Parathyroid adenoma (tissue), 2 donors: ENCODE measurements at regions not wholly inside any gene's neighbourhood (a gene's known extent, or its start where the extent isn't known, plus 50 kb on each side); places are given as distances from the start of the nearest gene placed in this dataset.

Source experiments
- H2AFZ ChIP-seq: fragments of 300-600 bp; sonication (generic); one replicate; pipeline ENCODE4 v1.7.0; 2017; ENCODE audit warnings: antibody characterized with exemption, mild to moderate bottlenecking
- H3K27ac ChIP-seq: fragments of 300-600 bp; sonication (generic); one replicate; pipeline ENCODE4 v1.7.0; 2017
- H3K27me3 ChIP-seq: fragments of 300-600 bp; sonication (generic); one replicate; pipeline ENCODE4 v1.7.0; 2017; ENCODE audit warnings: low read length; ENCODE audit not compliant: control insufficient read depth, insufficient read depth
- H3K36me3 ChIP-seq: fragments of 300-600 bp; sonication (generic); one replicate; pipeline ENCODE4 v1.7.0; 2017; ENCODE audit warnings: low read length; ENCODE audit not compliant: control insufficient read depth, insufficient read depth
- H3K4me1 ChIP-seq: fragments of 300-600 bp; sonication (generic); one replicate; pipeline ENCODE4 v1.7.0; 2017; ENCODE audit warnings: control low read depth
- H3K4me2 ChIP-seq: fragments of 300-600 bp; sonication (generic); one replicate; pipeline ENCODE4 v1.7.0; 2017; ENCODE audit warnings: low read length
- H3K4me3 ChIP-seq: fragments of 300-600 bp; sonication (generic); one replicate; pipeline ENCODE4 v1.7.0; 2017; ENCODE audit warnings: low read depth, low read length
- H3K79me2 ChIP-seq: fragments of 300-600 bp; sonication (generic); one replicate; pipeline ENCODE4 v1.7.0; 2017; ENCODE audit warnings: control low read depth
- H3K9ac ChIP-seq: fragments of 300-600 bp; sonication (generic); one replicate; pipeline ENCODE4 v1.7.0; 2017; ENCODE audit warnings: mild to moderate bottlenecking
- H3K9me3 ChIP-seq: fragments of 300-600 bp; sonication (generic); one replicate; pipeline ENCODE4 v1.7.0; 2017; ENCODE audit warnings: low read length; ENCODE audit not compliant: control insufficient read depth
- TF ChIP-seq, protein P1 (sequence below): fragments of 300-600 bp; sonication (generic); IDR thresholded peaks from one replicate; pipeline ENCODE4 v1.7.0; 2017; ENCODE audit warnings: antibody characterized with exemption, mild to moderate bottlenecking
- donor health status: primary hyperparathyroidism.

DNA sequence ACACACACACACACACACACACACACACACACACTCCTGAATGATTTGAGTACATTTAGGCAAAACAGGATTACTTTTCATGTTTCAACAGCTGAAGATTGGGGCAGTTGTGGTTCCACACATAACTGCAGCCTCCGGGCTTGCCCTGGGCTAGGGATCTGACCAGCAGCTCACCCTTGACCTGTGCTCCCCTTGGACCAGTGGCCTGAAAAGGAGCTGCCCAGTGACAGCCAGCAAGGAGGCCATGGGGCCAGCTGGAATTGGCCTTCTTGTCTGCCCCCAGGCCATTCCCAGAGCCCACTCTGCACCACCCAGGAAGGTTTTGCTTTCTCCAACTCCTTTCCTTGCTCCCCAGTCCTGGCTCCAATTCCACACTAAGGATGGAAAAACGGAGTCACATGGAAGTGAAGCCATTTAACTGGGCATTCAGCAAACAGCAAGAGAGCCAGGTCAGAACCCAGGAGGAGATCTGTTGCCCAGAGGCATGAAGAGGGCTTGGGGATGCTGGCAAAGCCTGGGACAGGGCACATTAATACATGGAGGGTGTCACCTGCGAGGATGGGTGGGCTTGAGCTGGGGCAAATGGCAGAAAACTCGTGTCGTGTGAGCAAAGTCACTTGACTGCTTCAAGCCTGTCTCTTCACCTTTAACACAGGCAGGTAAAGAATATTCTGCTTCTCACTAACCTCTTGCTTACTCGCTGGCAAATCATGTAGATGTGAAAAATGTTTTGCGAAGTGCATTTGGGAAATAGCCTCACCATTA lies 61.5 kb upstream of the GDF10 start:
- H3K36me3 ChIP-seq = no peaks in the 10 kb centered on the region
- H3K27ac ChIP-seq = no peak overlapping the region
- H2AFZ ChIP-seq = no peak overlapping the region
- no peaks in the 10 kb centered on the region for H3K27me3 ChIP-seq
- no peak overlapping the region for H3K4me3 ChIP-seq
- H3K79me2 ChIP-seq = no peaks in the 10 kb centered on the region
- no peak overlapping the region for H3K4me2 ChIP-seq
- no peak overlapping the region for H3K9ac ChIP-seq
- H3K4me1 ChIP-seq = no peaks in the 10 kb centered on the region
- TF ChIP-seq, protein P1, sequence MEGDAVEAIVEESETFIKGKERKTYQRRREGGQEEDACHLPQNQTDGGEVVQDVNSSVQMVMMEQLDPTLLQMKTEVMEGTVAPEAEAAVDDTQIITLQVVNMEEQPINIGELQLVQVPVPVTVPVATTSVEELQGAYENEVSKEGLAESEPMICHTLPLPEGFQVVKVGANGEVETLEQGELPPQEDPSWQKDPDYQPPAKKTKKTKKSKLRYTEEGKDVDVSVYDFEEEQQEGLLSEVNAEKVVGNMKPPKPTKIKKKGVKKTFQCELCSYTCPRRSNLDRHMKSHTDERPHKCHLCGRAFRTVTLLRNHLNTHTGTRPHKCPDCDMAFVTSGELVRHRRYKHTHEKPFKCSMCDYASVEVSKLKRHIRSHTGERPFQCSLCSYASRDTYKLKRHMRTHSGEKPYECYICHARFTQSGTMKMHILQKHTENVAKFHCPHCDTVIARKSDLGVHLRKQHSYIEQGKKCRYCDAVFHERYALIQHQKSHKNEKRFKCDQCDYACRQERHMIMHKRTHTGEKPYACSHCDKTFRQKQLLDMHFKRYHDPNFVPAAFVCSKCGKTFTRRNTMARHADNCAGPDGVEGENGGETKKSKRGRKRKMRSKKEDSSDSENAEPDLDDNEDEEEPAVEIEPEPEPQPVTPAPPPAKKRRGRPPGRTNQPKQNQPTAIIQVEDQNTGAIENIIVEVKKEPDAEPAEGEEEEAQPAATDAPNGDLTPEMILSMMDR = no peak
- H3K9me3 ChIP-seq = no peaks in the 10 kb centered on the region

DNA sequence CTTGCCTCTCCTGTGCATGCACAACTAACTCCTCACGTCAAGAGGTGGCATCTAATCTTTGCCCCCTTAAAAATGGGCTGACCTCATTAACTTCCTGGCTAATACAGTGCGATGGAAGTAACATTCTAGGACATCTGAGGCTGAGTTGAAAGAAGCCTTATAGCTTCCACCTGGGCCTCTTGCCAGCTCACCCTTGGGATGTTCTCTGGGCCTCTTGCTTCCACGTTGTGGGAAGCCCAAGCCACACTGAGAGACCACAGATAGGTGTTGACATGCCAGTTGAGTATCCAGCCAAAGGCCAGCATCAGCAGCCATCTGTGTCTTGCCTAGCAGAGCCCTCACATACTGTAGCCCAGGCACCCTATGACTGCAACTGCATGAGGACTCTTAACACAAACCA lies 60.8 kb upstream of the GDF10 start:
- Histone ChIP-seq H3K9me3 (no peaks in the 10 kb centered on the region), H3K36me3 (no peaks in the 10 kb centered on the region), H3K9ac (no peak overlapping the region), H3K79me2 (no peaks in the 10 kb centered on the region), H3K27me3 (no peaks in the 10 kb centered on the region), H3K4me1 (no peaks in the 10 kb centered on the region), H3K4me2 (no peak overlapping the region), H3K27ac (no peak overlapping the region), H3K4me3 (no peak overlapping the region), H2AFZ (no peak overlapping the region)
- TF ChIP-seq, protein P1 = no peak

DNA sequence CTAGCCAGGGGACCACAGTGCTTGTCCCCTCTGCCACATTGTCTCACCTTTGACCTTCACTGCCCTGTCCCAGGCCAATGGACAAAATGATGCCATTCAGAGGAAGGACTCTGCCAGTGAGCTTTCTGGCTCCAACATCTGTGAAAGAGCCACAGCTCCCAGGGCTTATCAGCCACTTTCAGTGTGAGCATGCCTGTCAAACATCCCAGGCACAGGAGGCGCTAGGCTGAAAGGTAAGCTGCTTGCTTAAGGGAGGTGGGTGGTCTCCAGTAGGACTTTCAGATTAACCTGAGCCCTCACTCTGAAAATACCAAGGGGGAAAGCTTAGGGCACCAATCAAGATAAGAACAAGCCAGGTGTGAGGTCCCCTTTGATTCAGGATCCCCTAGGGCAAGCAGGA lies 59.8 kb upstream of the GDF10 start:
- no peak overlapping the region for H3K4me3 ChIP-seq
- no peak overlapping the region for H2AFZ ChIP-seq
- no peak overlapping the region for H3K4me2 ChIP-seq
- H3K27me3 ChIP-seq = no peaks in the 10 kb centered on the region
- H3K27ac ChIP-seq = no peak overlapping the region
- no peak overlapping the region for H3K9ac ChIP-seq
- no peaks in the 10 kb centered on the region for H3K79me2 ChIP-seq
- TF ChIP-seq, protein P1 = no peak
- no peaks in the 10 kb centered on the region for H3K4me1 ChIP-seq
- no peaks in the 10 kb centered on the region for H3K9me3 ChIP-seq
- no peaks in the 10 kb centered on the region for H3K36me3 ChIP-seq

DNA sequence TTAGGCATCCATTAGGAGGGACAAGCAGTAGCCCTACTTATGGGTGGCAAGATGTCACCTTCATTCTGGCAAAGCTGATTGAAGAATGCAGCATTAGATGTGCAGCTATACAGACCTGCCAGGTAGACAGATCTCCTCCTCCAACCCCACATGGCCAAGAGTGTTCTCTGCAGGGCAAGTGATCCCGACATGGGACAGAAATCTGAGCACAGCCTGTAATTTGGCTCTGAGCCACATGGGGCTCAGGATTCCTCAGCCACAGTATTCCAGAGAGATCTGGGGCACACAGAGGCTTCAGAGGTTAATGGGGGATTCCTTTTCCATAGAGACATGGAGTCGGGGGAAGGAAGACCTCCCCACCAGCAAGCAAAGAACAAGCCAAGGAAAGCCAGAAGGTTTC lies 58.7 kb upstream of the GDF10 start:
- no peak overlapping the region for H3K9ac ChIP-seq
- TF ChIP-seq, protein P1 = no peak
- no peaks in the 10 kb centered on the region for H3K27me3 ChIP-seq
- H2AFZ ChIP-seq = no peak overlapping the region
- no peaks in the 10 kb centered on the region for H3K9me3 ChIP-seq
- H3K4me1 ChIP-seq = no peaks in the 10 kb centered on the region
- no peaks in the 10 kb centered on the region for H3K36me3 ChIP-seq
- H3K27ac ChIP-seq = no peak overlapping the region
- H3K79me2 ChIP-seq = no peaks in the 10 kb centered on the region
- no peak overlapping the region for H3K4me2 ChIP-seq
- H3K4me3 ChIP-seq = no peak overlapping the region
